ENCODE measurements at regions not wholly inside any gene's neighbourhood (a gene's known extent, or its start where the extent isn't known, plus 50 kb on each side); places are given as distances from the start of the nearest gene placed in this dataset.

- no peak for TF ChIP-seq CTCF (IDR thresholded peaks at IDR 0.05; ENCODE audit: low read depth, low read length, missing control alignments)
- in situ Hi-C loops (cut with HindIII; ENCODE audit: low sequenced_read_pairs) = no loop called here
- DNase-seq (ENCODE audit: low read depth) = no peak
- no peak overlapping the region for H3K4me3 ChIP-seq (ENCODE audit: low read depth, low read length)
Measured at GRCh38 chr3:81886081-81886480, 124.6 kb upstream of the GBE1 start.

GRCh38 chr3:81884791-81885190 lies 123.3 kb upstream of the GBE1 start:
- H3K4me3 ChIP-seq (ENCODE audit: low read depth, low read length) = no peak overlapping the region
- in situ Hi-C loops (cut with HindIII; ENCODE audit: low sequenced_read_pairs) = no loop called here
- no peak for TF ChIP-seq CTCF (IDR thresholded peaks at IDR 0.05; ENCODE audit: low read depth, low read length, missing control alignments)
- DNase-seq (ENCODE audit: low read depth) = no peak

GRCh38 chr3:81876826-81877225 lies 115.4 kb upstream of the GBE1 start:
- in situ Hi-C loops (cut with HindIII; ENCODE audit: low sequenced_read_pairs) = no loop called here
- TF ChIP-seq CTCF (IDR thresholded peaks at IDR 0.05; ENCODE audit: low read depth, low read length, missing control alignments) = no peak
- H3K4me3 ChIP-seq (ENCODE audit: low read depth, low read length) = no peak overlapping the region
- DNase-seq (ENCODE audit: low read depth) = no peak

- DNase-seq (ENCODE audit: low read depth) = no peak
- H3K4me3 ChIP-seq (ENCODE audit: low read depth, low read length) = no peak overlapping the region
- in situ Hi-C loops (cut with HindIII; ENCODE audit: low sequenced_read_pairs) = no loop called here
- no peak for TF ChIP-seq CTCF (IDR thresholded peaks at IDR 0.05; ENCODE audit: low read depth, low read length, missing control alignments)
Measured at GRCh38 chr3:81874738-81875137, 113.3 kb upstream of the GBE1 start.

- DNase-seq (ENCODE audit: low read depth) = no peak
- in situ Hi-C loops (cut with HindIII; ENCODE audit: low sequenced_read_pairs) = no loop called here
- no peak for TF ChIP-seq CTCF (IDR thresholded peaks at IDR 0.05; ENCODE audit: low read depth, low read length, missing control alignments)
- H3K4me3 ChIP-seq (ENCODE audit: low read depth, low read length) = no peak overlapping the region
Measured at GRCh38 chr3:81872566-81872965, 111.1 kb upstream of the GBE1 start.

- no peak for DNase-seq (ENCODE audit: low read depth)
- no peak for TF ChIP-seq CTCF (IDR thresholded peaks at IDR 0.05; ENCODE audit: low read depth, low read length, missing control alignments)
- H3K4me3 ChIP-seq (ENCODE audit: low read depth, low read length) = no peak overlapping the region
- in situ Hi-C loops (cut with HindIII; ENCODE audit: low sequenced_read_pairs) = no loop called here
Measured at GRCh38 chr3:81871358-81872155, 110.1 kb upstream of the GBE1 start.
